ENCODE measurements at regions not wholly inside any gene's neighbourhood (a gene's known extent, or its start where the extent isn't known, plus 50 kb on each side); places are given as distances from the start of the nearest gene placed in this dataset.

- H3K27ac ChIP-seq (ENCODE audit: insufficient read length, low read depth, low read length), result no peak overlapping the region
- no peak overlapping the region for H2BK120ac ChIP-seq (ENCODE audit: low read depth, low read length, poor library complexity, severe bottlenecking)
- WGBS (ENCODE audit: extremely low coverage, insufficient read length, low lambda C conversion rate), result no CpG with 5 or more reads among the region's 10 CpGs
These were observed 117.6 kb upstream of the RASSF8 start for GRCh38 chr12:25840678-25841465.

More at GRCh38 chr12:25840678-25841465, 117.6 kb upstream of the RASSF8 start:
- Mint-ChIP-seq H3K36me3 (ENCODE audit: insufficient read depth in 1 of 3, low read depth in 3 of 3) (no peaks in the 10 kb centered on the region), H3K27ac (no peak overlapping the region), H3K4me1 (peaks cover 20% of the 10 kb centered on the region in 2 experiments), H3K27me3 (ENCODE audit: low read depth) (no peaks in the 10 kb centered on the region), H3K4me3 (no peak overlapping the region), H3K9me3 (no peaks in the 10 kb centered on the region; a peak in 1 of 5 replicates)
- H3K4ac ChIP-seq (ENCODE audit: low read depth, low read length), result no peak overlapping the region
- H2BK12ac ChIP-seq (ENCODE audit: insufficient read length, low read depth, low read length), result no peak overlapping the region
- H3K27me3 ChIP-seq (ENCODE audit: insufficient read depth, low read length), result no peaks in the 10 kb centered on the region
- no peaks in the 10 kb centered on the region for H4K20me1 ChIP-seq (ENCODE audit: control insufficient read depth, insufficient read depth, insufficient read length)
- no peak overlapping the region for H3K18ac ChIP-seq (ENCODE audit: insufficient read length, low read depth, low read length)
- H3K4me2 ChIP-seq (ENCODE audit: insufficient read depth, insufficient read length, low read length), result no peak overlapping the region
- no peak overlapping the region for H2BK15ac ChIP-seq (ENCODE audit: low read depth, low read length)
- H3K9me3 ChIP-seq (ENCODE audit: control insufficient read depth, low read depth, low read length), result no peaks in the 10 kb centered on the region
- H2AFZ ChIP-seq (ENCODE audit: low read length), result no peak overlapping the region
- H2BK5ac ChIP-seq (ENCODE audit: insufficient read length, low read length), result peak overlapping the region; percentile 35
- no peak overlapping the region for H2AK5ac ChIP-seq (ENCODE audit: insufficient read length, low read length)
- H3K79me2 ChIP-seq (ENCODE audit: insufficient read depth, low read length), result no peaks in the 10 kb centered on the region
- H3K56ac ChIP-seq (ENCODE audit: insufficient read length, low read depth, low read length), result no peak overlapping the region
- no peak overlapping the region for H3K23ac ChIP-seq (ENCODE audit: insufficient read length, low read depth, low read length)
- no peaks in the 10 kb centered on the region for H3K4me1 ChIP-seq (ENCODE audit: insufficient read depth, low read length)
- no peaks in the 10 kb centered on the region for H3K79me1 ChIP-seq (ENCODE audit: insufficient read depth, low read depth, low read length, poor library complexity, severe bottlenecking)
- H3K9ac ChIP-seq (ENCODE audit: extremely low read depth, insufficient read length, low read length), result no peak overlapping the region
- TF ChIP-seq CTCF (conservative IDR thresholded peaks at IDR 0.05), result no peak
- H2BK20ac ChIP-seq (ENCODE audit: low read depth, low read length, poor library complexity, severe bottlenecking), result no peak overlapping the region
- H3T11ph ChIP-seq (ENCODE audit: low read length), result no peak overlapping the region
- H3K23me2 ChIP-seq (ENCODE audit: insufficient read length, low read depth, low read length, poor library complexity, severe bottlenecking), result no peaks in the 10 kb centered on the region
- no peak overlapping the region for H3K14ac ChIP-seq (ENCODE audit: insufficient read depth, low read length)
- DNase-seq, result no peak
- no peak overlapping the region for H4K8ac ChIP-seq (replicated peaks; ENCODE audit: insufficient read length, low read depth, low read length)
- no peak overlapping the region for H4K5ac ChIP-seq (ENCODE audit: insufficient read length, low read depth, low read length)
- H4K91ac ChIP-seq (ENCODE audit: insufficient read length, low read depth, low read length), result no peak overlapping the region
